ENCODE measurements at regions not wholly inside any gene's neighbourhood (a gene's known extent, or its start where the extent isn't known, plus 50 kb on each side); places are given as distances from the start of the nearest gene placed in this dataset.

DNA sequence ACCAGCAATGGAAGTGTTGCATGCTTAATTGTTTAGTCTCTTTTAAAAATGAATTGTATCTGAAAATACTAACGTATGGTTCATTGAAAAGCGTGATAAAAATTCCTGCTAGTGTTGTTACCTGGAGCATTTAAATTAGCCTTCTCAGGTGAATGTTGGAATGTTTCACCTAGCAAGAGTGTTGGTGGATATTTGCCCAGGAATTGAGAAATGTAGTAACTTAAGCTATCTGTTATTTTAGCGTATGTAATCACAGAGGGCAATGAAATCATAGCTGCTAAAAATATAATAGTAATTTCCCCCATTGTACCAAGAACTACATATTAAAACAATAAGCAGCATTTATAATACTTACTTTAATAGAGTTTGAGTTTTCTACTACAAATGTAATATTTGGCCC is 166.1 kb upstream of the KIAA1217 start:
- Histone ChIP-seq H3K9ac (no peak overlapping the region), H3K27me3 (no peaks in the 10 kb centered on the region), H4K20me1 (no peaks in the 10 kb centered on the region), H3K36me3 (no peaks in the 10 kb centered on the region), H3K4me2 (no peak overlapping the region), H3K27ac (no peak overlapping the region), H3K9me3 (no peaks in the 10 kb centered on the region), H3K4me1 (peaks cover 11% of the 10 kb centered on the region; the same call in 1 of the 2 replicates), H3K4me3 (no peak overlapping the region)
- TF ChIP-seq Cebpa-rat (IDR thresholded peaks at IDR 0.05): no peak

GRCh38 chr10:24046060-24046459 is 162.9 kb upstream of the KIAA1217 start:
- H3K36me3 ChIP-seq: no peaks in the 10 kb centered on the region
- H3K27me3 ChIP-seq: no peaks in the 10 kb centered on the region
- no peak overlapping the region for H3K27ac ChIP-seq
- H4K20me1 ChIP-seq: no peaks in the 10 kb centered on the region
- TF ChIP-seq Cebpa-rat (IDR thresholded peaks at IDR 0.05): no peak
- H3K4me2 ChIP-seq: no peak overlapping the region
- H3K9me3 ChIP-seq: peaks cover 17% of the 10 kb centered on the region; the same call in 1 of the 2 replicates
- H3K9ac ChIP-seq: no peak overlapping the region
- H3K4me1 ChIP-seq: 0 out of 2 replicates have a peak, but pooled peaks cover 7% of the 10 kb centered on the region
- no peak overlapping the region for H3K4me3 ChIP-seq

DNA sequence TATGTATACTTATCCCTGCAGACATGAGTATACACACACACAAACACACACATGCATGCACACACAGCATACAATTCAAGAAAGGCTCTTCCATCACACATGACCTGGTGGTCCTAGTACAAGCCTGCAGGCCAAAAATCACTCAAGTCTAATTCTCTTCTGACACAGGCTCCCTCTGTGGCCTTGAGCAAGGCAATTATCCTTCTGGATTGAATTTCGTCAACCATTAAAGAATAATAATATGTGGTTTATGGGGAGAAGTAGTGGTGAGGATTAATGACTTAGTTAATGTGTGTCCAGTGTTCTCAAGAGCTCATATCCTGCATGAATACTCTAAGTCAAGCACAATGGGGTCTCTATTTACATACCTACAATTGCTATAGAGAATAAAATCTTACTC is 161.8 kb upstream of the KIAA1217 start:
- H3K36me3 ChIP-seq: no peaks in the 10 kb centered on the region
- 0 out of 2 replicates have a peak, but pooled peaks cover 6% of the 10 kb centered on the region for H3K4me1 ChIP-seq
- no peaks in the 10 kb centered on the region for H4K20me1 ChIP-seq
- no peak overlapping the region for H3K27ac ChIP-seq
- no peak for TF ChIP-seq Cebpa-rat (IDR thresholded peaks at IDR 0.05)
- H3K9me3 ChIP-seq: peaks cover 17% of the 10 kb centered on the region; the same call in 1 of the 2 replicates
- H3K27me3 ChIP-seq: no peaks in the 10 kb centered on the region
- no peak overlapping the region for H3K4me2 ChIP-seq
- no peak overlapping the region for H3K4me3 ChIP-seq
- H3K9ac ChIP-seq: no peak overlapping the region

- H3K9me3 ChIP-seq: peaks cover 15% of the 10 kb centered on the region; the same call in 1 of the 2 replicates
- H3K36me3 ChIP-seq: no peaks in the 10 kb centered on the region
- no peaks in the 10 kb centered on the region for H3K4me1 ChIP-seq
- H3K27ac ChIP-seq: no peak overlapping the region
- no peaks in the 10 kb centered on the region for H4K20me1 ChIP-seq
- no peak overlapping the region for H3K4me3 ChIP-seq
- H3K27me3 ChIP-seq: peaks cover 9% of the 10 kb centered on the region
- no peak for TF ChIP-seq Cebpa-rat (IDR thresholded peaks at IDR 0.05)
- no peak overlapping the region for H3K9ac ChIP-seq
- H3K4me2 ChIP-seq: no peak overlapping the region
These were observed 154.5 kb upstream of the KIAA1217 start for GRCh38 chr10:24054421-24054820.

DNA sequence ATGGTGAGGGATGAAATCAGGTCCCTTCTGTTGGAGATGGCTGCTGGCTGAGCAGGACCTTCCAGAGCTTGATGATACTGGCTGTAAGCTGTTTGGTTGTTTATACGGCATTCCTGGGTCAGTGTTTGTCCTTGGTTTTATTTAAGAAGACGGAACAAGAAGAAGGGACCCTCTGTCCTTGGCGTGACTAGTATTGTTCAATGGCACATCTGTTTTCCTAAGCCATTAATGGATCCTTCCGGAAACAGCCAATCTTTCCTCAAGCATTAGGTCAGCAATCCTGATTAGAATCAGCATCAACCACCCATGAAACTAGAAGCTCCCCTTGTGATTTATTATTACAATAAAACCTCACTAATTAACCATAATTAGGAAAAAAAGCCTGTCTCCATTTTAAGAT is 128.7 kb upstream of the KIAA1217 start:
- no peaks in the 10 kb centered on the region for H3K4me1 ChIP-seq
- H3K36me3 ChIP-seq: no peaks in the 10 kb centered on the region
- no peak for TF ChIP-seq Cebpa-rat (IDR thresholded peaks at IDR 0.05)
- H3K4me2 ChIP-seq: no peak overlapping the region
- no peak overlapping the region for H3K4me3 ChIP-seq
- no peaks in the 10 kb centered on the region for H3K27me3 ChIP-seq
- H3K27ac ChIP-seq: no peak overlapping the region
- H3K9me3 ChIP-seq: 0 out of 2 replicates have a peak, but pooled peaks cover 2% of the 10 kb centered on the region
- no peaks in the 10 kb centered on the region for H4K20me1 ChIP-seq
- no peak overlapping the region for H3K9ac ChIP-seq

DNA sequence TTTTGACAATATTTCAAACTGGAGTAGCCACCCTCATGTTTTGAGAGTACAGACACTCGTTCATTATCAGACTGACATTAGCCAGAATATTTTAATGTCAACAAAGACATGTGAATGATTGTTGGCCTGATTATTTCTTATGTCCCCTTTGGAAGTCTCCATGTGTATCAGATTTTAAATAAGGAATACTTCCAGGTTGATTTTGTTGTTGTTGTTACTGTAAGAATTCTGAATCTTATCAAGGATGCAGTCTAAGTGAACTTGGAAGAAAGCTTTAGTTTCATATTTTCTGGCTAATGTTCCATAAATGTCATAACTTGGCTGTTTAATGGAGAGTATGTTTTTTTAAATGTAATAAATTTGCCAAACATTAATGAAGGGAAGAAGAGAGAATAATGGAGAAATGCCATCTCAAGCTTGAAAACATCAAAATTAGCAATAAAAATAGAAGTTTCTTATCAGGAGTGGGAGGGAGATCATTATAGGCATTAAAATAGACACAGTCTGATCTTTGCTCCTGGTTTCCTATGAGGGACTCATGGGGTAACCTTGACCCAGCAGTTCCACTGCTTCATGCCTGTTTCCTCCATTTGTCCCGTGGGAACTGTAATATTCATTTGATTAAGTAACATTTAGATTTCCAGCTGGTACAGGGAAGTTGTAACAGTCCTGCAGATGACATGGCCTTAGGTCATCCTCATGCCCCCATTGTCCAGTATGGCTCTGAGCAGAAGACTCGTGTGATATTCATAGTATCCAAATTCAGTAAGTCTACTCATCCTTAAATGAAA is 122.4 kb upstream of the KIAA1217 start:
- no peaks in the 10 kb centered on the region for H3K4me1 ChIP-seq
- no peak overlapping the region for H3K9ac ChIP-seq
- no peak overlapping the region for H3K27ac ChIP-seq
- H4K20me1 ChIP-seq: no peaks in the 10 kb centered on the region
- H3K4me2 ChIP-seq: no peak overlapping the region
- no peaks in the 10 kb centered on the region for H3K36me3 ChIP-seq
- H3K9me3 ChIP-seq: 0 out of 2 replicates have a peak, but pooled peaks cover 3% of the 10 kb centered on the region
- H3K4me3 ChIP-seq: no peak overlapping the region
- no peak for TF ChIP-seq Cebpa-rat (IDR thresholded peaks at IDR 0.05)
- no peaks in the 10 kb centered on the region for H3K27me3 ChIP-seq

- Histone ChIP-seq H3K9me3 (no peaks in the 10 kb centered on the region), H3K4me3 (no peak overlapping the region), H3K27ac (no peak overlapping the region), H3K36me3 (no peaks in the 10 kb centered on the region), H4K20me1 (no peaks in the 10 kb centered on the region), H3K4me2 (no peak overlapping the region), H3K4me1 (no peaks in the 10 kb centered on the region), H3K27me3 (no peaks in the 10 kb centered on the region), H3K9ac (no peak overlapping the region)
- no peak for TF ChIP-seq Cebpa-rat (IDR thresholded peaks at IDR 0.05)
These were observed 117.7 kb upstream of the KIAA1217 start for GRCh38 chr10:24091256-24091655.

DNA sequence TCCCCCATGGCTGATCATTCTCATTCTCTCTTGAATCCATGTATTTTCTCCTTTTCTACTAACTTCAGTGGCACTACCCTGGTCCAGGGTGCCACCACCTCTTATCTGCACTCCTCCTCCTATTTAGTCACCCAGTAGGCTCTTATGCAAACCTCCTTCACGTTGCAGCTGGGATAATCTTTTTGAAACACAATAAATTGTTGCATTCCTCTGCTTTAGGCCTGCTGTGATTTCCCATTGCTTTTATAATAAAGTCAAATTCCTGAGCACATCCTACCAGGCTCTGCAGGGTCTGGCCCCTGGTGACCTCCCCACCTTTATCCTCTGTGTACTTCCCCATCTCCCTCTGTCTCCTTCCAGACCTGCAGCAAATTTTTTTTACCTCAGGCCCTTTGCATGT is 112.7 kb upstream of the KIAA1217 start:
- Histone ChIP-seq H3K27me3 (no peaks in the 10 kb centered on the region), H4K20me1 (no peaks in the 10 kb centered on the region), H3K27ac (no peak overlapping the region), H3K36me3 (no peaks in the 10 kb centered on the region), H3K4me3 (no peak overlapping the region), H3K4me2 (no peak overlapping the region), H3K4me1 (no peaks in the 10 kb centered on the region), H3K9ac (no peak overlapping the region), H3K9me3 (no peaks in the 10 kb centered on the region)
- no peak for TF ChIP-seq Cebpa-rat (IDR thresholded peaks at IDR 0.05)

GRCh38 chr10:24097751-24098207 is 111.2 kb upstream of the KIAA1217 start:
- H3K4me2 ChIP-seq: no peak overlapping the region

GRCh38 chr10:24104895-24105294 is 104.0 kb upstream of the KIAA1217 start:
- Histone ChIP-seq H3K9ac (no peak overlapping the region), H3K4me2 (no peak overlapping the region), H3K9me3 (peaks cover 4% of the 10 kb centered on the region; the same call in 1 of the 2 replicates), H3K36me3 (no peaks in the 10 kb centered on the region), H3K27me3 (no peaks in the 10 kb centered on the region), H4K20me1 (no peaks in the 10 kb centered on the region), H3K27ac (no peak overlapping the region), H3K4me1 (no peaks in the 10 kb centered on the region), H3K4me3 (no peak overlapping the region)
- no peak for TF ChIP-seq Cebpa-rat (IDR thresholded peaks at IDR 0.05)

More at GRCh38 chr10:24097751-24098207, 111.2 kb upstream of the KIAA1217 start:
- Histone ChIP-seq H3K9me3 (no peaks in the 10 kb centered on the region), H3K27ac (no peak overlapping the region), H4K20me1 (no peaks in the 10 kb centered on the region), H3K4me3 (no peak overlapping the region), H3K36me3 (no peaks in the 10 kb centered on the region), H3K27me3 (no peaks in the 10 kb centered on the region), H3K4me1 (no peaks in the 10 kb centered on the region), H3K9ac (no peak overlapping the region)
- no peak for TF ChIP-seq Cebpa-rat (IDR thresholded peaks at IDR 0.05)
